ENCODE measurements at regions not wholly inside any gene's neighbourhood (a gene's known extent, or its start where the extent isn't known, plus 50 kb on each side); places are given as distances from the start of the nearest gene placed in this dataset.
"Not testable (repeated sequence)": the region's sequence is repeated elsewhere in the genome, so short reads cannot be mapped to it uniquely, and the experiment has no call there.

GRCh38 chr16:6777624-6778023, 555.0 kb upstream of the RBFOX1 start:
- no peak for DNase-seq (ENCODE audit: insufficient read length, low spot score)
- TF ChIP-seq CTCF (IDR thresholded peaks at IDR 0.05; ENCODE audit: insufficient read depth, missing control alignments): no peak
- no peak for FAIRE-seq

- DNase-seq (ENCODE audit: insufficient read length, low spot score): no peak
- no peak for TF ChIP-seq CTCF (IDR thresholded peaks at IDR 0.05; ENCODE audit: insufficient read depth, missing control alignments)
- no peak for FAIRE-seq
Observed at GRCh38 chr16:6775712-6776111, 556.9 kb upstream of the RBFOX1 start.

DNA sequence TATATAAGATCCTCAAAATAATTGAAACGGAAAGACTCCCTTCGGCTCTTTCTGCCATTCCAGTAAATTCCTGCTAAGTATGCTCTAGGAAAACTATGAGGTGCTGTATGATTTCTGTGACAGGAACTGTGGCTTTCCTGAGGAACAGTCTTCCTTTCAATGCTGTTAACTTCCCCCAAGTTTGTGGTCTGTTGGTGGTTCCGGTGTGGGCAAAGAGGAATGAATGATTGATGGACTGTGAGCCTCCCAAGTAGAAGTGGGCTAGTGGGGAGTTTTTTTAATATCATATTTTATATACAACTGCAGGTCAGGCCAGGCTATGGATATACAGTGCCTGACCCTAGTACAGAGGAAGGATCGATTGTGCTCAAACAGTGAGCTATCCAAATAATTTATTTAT, 560.7 kb upstream of the RBFOX1 start:
- FAIRE-seq (no peak), DNase-seq (ENCODE audit: insufficient read length, low spot score) (no peak)
- no peak for TF ChIP-seq CTCF (IDR thresholded peaks at IDR 0.05; ENCODE audit: insufficient read depth, missing control alignments)

DNA sequence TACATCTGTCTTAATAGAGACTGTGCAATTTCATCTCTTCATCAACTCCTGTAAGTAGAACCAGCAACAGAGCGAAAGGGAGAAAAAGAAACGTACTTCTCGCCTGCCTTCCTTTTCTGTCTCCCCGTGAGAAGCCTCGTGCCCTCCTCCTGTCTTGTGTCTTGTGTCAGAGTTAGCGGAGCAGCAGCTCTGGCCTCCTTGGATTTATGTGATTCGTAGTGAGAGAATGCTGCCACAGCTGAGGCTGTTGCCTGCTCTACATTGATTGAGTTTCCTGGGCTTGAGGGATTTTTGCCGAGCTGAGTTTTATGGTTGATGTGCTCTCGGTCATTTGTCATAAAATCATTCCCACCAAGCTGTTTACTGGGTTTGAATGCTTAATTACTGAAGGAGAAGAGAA, 579.1 kb upstream of the RBFOX1 start:
- DNase-seq (ENCODE audit: insufficient read length, low spot score) (no peak), FAIRE-seq (no peak)

GRCh38 chr16:6751191-6751590, 581.5 kb upstream of the RBFOX1 start:
- FAIRE-seq (no peak), DNase-seq (ENCODE audit: insufficient read length, low spot score) (no peak)
- no peak for TF ChIP-seq CTCF (IDR thresholded peaks at IDR 0.05; ENCODE audit: insufficient read depth, missing control alignments)

More for the DNA sequence above, 579.1 kb upstream of the RBFOX1 start:
- no peak for TF ChIP-seq CTCF (IDR thresholded peaks at IDR 0.05; ENCODE audit: insufficient read depth, missing control alignments)

DNA sequence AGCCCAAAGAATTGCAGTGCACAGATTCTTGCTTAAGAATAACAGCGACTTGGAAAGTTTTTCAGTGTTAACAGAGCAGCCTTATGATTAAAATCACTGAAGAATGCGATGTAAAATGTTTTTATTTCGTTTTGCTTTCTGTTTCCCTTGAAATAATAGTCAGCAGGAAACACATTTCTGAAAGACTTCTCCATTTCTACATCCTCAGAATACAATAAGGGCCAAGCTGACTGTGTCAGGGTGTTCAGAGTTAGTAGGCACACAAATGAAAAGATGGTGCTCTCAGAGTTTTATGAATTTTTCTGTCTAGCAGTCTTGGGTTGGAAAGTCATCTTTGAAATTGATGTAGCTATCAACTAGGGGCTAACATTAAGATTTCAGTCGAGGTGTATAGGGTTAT, 582.9 kb upstream of the RBFOX1 start:
- DNase-seq (ENCODE audit: insufficient read length, low spot score) (no peak), FAIRE-seq (no peak)
- TF ChIP-seq CTCF (IDR thresholded peaks at IDR 0.05; ENCODE audit: insufficient read depth, missing control alignments): no peak

DNA sequence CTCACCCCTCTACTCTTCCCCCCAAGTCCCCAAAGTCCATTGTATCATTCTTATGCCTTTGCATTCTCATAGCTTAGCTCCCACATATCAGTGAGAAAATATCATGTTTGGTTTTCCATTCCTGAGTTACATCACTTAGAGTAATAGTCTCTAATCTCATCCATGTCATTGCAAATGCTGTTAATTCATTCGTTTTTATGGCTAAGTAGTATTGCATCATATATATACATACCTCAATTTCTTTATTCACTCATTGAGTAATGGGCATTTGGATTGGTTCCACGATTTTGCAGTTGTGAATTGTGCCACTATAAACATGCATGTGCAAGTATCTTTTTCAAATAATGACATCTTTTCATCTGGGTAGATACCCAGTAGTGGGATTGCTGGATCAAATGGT, 596.3 kb upstream of the RBFOX1 start:
- not testable (repeated sequence) for FAIRE-seq; DNase-seq (ENCODE audit: insufficient read length, low spot score)

DNA sequence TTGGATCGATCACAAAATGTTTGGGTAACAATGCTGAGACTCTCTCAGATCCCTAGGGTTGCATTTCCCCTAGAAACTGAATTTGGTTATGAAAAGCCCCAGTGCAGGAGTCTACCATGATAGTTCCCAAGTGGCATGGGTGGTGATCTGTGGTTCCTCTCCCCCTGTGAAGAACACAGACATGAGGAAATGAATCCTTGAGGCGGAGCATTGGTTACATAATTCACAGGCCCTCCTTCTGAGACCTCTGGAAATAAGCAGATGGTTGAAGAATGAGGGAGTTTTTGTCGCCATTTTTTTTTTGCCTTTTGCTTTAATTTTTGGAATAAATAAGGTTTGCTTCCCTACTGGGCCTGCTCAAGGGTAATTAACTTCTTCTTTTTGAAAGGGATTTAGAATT, 597.0 kb upstream of the RBFOX1 start:
- no peak for TF ChIP-seq CTCF (IDR thresholded peaks at IDR 0.05; ENCODE audit: insufficient read depth, missing control alignments)
- no peak for DNase-seq (ENCODE audit: insufficient read length, low spot score)

More for the DNA sequence above, 597.0 kb upstream of the RBFOX1 start:
- FAIRE-seq: no peak
